Cardiac muscle cell (in vitro differentiated cells and primary cell): ENCODE measurements at regions not wholly inside any gene's neighbourhood (a gene's known extent, or its start where the extent isn't known, plus 50 kb on each side); places are given as distances from the start of the nearest gene placed in this dataset.

Experiments
- DNase-seq, 2 donors: peaks; one replicate each; pipeline versions ENCODE4 v3.0.0 to v3.0.0-alpha.2; 2010 to 2017; ENCODE audit warnings: low read depth in 1 of 2, low spot score in 1 of 2
- H3K27ac ChIP-seq: fragments of 200-600 bp; sonication (generic); 2 replicates; pipeline ENCODE4 v1.5.1; 2016
- H3K27me3 ChIP-seq: fragments of 200-600 bp; sonication (generic); 2 replicates; pipeline ENCODE4 v1.6.0; 2016; ENCODE audit warnings: control low read depth
- H3K36me3 ChIP-seq: fragments of 200-600 bp; sonication (generic); 2 replicates; pipeline ENCODE4 v1.5.1; 2016; ENCODE audit warnings: control low read depth
- H3K4me1 ChIP-seq: fragments of 200-600 bp; sonication (generic); 2 replicates; pipeline ENCODE4 v1.8.1; 2017; ENCODE audit warnings: low read depth, mild to moderate bottlenecking, mixed run types
- H3K4me3 ChIP-seq: fragments of 200-600 bp; sonication (generic); 2 replicates; pipeline ENCODE4 v1.5.1; 2016; ENCODE audit warnings: mild to moderate bottlenecking
- H3K9me3 ChIP-seq: fragments of 200-600 bp; sonication (generic); 2 replicates; pipeline ENCODE4 v1.5.1; 2017; ENCODE audit warnings: low read depth, mild to moderate bottlenecking, control low read depth
- TF ChIP-seq, protein P1 (sequence below): IDR thresholded peaks from 2 replicates; pipeline ENCODE4 v1.5.1; 2012; ENCODE audit warnings: low read depth, mild to moderate bottlenecking, low read length

DNA sequence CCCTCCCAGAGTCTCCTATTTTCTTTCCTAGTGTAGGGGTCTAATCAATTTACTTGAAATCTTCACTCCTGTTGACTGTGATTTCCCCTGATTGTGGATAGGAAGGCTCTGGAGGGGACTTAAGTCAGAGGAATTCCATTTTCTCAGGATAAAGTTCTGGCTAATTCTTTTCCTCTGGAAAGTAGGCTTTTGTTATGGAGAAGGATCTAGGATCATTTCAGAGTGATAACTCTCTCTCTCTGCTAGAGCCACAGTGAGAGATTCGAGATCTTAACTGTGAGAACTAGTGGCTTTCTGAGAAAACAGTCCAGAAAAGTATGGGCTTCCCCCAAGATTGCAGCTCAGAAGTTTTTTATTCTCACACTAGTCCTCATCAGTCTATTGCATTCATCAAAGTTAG, 163.9 kb upstream of the TFPI start:
- DNase-seq, result no peak
- no peak overlapping the region for H3K27ac ChIP-seq
- no peak overlapping the region for H3K4me3 ChIP-seq
- no peaks in the 10 kb centered on the region for H3K9me3 ChIP-seq
- no peaks in the 10 kb centered on the region for H3K4me1 ChIP-seq
- H3K27me3 ChIP-seq, result peaks cover 76% of the 10 kb centered on the region
- TF ChIP-seq, protein P1, sequence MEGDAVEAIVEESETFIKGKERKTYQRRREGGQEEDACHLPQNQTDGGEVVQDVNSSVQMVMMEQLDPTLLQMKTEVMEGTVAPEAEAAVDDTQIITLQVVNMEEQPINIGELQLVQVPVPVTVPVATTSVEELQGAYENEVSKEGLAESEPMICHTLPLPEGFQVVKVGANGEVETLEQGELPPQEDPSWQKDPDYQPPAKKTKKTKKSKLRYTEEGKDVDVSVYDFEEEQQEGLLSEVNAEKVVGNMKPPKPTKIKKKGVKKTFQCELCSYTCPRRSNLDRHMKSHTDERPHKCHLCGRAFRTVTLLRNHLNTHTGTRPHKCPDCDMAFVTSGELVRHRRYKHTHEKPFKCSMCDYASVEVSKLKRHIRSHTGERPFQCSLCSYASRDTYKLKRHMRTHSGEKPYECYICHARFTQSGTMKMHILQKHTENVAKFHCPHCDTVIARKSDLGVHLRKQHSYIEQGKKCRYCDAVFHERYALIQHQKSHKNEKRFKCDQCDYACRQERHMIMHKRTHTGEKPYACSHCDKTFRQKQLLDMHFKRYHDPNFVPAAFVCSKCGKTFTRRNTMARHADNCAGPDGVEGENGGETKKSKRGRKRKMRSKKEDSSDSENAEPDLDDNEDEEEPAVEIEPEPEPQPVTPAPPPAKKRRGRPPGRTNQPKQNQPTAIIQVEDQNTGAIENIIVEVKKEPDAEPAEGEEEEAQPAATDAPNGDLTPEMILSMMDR, result no peak
- H3K36me3 ChIP-seq, result no peaks in the 10 kb centered on the region

DNA sequence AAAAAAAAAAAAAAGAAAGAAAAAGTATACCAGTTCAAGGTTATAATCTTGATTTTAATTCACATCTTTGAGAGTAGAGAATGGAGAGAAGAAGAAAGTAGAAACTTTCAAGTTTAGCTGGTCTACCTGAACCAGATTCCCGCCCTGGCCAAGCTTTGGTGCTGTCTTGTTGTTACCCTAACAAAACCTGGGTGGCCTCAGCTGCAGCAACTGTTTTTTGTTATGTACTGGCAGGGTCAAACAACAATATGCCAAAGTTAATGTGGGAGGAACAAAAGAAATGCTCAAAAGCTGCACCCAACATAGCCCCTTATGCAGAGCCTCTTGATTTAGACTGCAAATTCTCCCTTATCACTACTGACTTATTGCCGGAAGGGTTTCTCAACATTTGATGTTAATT, 165.3 kb upstream of the TFPI start:
- Histone ChIP-seq H3K27me3 (peaks cover 72% of the 10 kb centered on the region), H3K36me3 (no peaks in the 10 kb centered on the region), H3K27ac (no peak overlapping the region), H3K4me1 (no peaks in the 10 kb centered on the region), H3K9me3 (no peaks in the 10 kb centered on the region), H3K4me3 (no peak overlapping the region)
- TF ChIP-seq, protein P1, result no peak
- no peak for DNase-seq

DNA sequence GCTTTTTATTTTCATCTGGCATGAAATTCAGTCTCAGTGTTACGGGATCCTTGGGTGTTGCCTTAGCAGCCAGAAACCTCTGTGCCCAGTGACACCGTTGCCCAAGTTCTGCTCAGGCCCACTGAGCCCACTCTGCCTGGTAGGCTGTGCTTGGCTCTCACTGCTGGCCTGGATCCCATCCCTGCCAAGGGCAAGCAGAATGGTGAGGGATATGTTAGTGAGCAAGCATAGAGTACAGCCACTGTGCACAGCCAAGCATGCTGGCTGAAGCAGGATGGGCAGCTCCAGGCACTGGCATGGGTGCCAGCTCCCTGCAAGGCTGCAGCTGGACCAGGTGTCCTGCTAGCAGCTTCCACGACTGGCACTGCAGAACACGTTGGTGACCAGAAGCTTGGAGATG, 194.7 kb upstream of the TFPI start:
- H3K4me3 ChIP-seq, result no peak overlapping the region
- no peaks in the 10 kb centered on the region for H3K36me3 ChIP-seq
- DNase-seq, result peak in 1 of 2 donors; percentile 2

DNA sequence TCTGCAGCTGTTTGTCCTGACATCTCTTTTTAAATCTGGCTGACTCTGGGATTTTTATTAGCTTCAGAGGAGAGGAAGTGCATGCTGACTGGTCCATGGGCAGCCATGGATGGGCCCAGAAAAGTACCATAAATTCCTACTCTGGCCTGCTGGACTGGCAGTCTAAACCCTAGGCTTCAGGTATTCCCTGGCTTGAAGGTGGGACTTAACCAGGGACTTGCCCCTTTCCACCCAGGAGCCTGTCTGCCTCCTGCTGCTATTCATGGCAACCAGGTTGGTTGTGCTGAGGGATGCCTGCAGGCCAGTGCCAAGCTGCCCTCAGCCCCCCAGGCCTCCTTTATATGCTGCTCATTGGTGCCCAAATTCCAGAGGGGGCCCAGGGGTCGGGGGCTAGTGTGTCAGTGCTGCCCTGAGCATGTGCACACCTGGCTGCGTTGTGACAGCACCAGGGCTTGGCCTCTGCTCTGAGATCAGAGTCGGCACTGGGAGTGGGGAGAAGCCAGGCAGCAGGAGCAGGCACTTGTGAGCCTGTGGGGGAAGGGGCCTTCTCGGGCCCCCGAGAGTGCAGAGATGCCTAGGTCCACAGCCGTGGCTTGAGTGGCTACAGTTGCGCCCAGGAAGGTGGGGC, 195.7 kb upstream of the TFPI start:
- Histone ChIP-seq H3K27ac (no peak overlapping the region), H3K9me3 (no peaks in the 10 kb centered on the region), H3K36me3 (no peaks in the 10 kb centered on the region), H3K4me3 (no peak overlapping the region), H3K27me3 (no peaks in the 10 kb centered on the region), H3K4me1 (no peaks in the 10 kb centered on the region)
- DNase-seq, result no peak
- TF ChIP-seq, protein P1, result no peak

More for the DNA sequence above, 194.7 kb upstream of the TFPI start:
- TF ChIP-seq, protein P1, result no peak
- H3K27me3 ChIP-seq, result no peaks in the 10 kb centered on the region
- H3K4me1 ChIP-seq, result no peaks in the 10 kb centered on the region
- H3K27ac ChIP-seq, result no peak overlapping the region
- H3K9me3 ChIP-seq, result no peaks in the 10 kb centered on the region

DNA sequence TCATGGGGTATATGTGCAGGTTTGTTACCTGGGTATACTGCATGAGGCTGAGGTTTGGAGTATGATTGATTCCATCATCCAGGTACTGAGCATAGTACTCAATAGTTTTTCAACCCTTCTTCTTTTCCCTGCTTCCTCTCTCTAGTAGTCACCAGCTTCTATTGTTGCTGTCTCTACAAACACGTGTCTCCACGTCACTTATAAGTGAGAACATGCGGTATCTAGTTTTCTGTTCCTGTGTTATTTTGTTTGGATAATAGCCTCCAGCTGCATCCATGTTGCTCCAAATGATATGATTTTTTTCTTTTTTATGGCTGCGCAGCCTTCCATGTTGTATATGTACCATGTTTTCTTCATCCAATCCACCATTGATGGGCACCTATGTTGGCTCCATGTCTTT, 214.8 kb upstream of the TFPI start:
- no peaks in the 10 kb centered on the region for H3K27me3 ChIP-seq
- H3K36me3 ChIP-seq, result no peaks in the 10 kb centered on the region
- H3K4me1 ChIP-seq, result no peaks in the 10 kb centered on the region
- TF ChIP-seq, protein P1, result no peak
- H3K4me3 ChIP-seq, result no peak overlapping the region
- no peaks in the 10 kb centered on the region for H3K9me3 ChIP-seq
- no peak for DNase-seq
- H3K27ac ChIP-seq, result no peak overlapping the region

DNA sequence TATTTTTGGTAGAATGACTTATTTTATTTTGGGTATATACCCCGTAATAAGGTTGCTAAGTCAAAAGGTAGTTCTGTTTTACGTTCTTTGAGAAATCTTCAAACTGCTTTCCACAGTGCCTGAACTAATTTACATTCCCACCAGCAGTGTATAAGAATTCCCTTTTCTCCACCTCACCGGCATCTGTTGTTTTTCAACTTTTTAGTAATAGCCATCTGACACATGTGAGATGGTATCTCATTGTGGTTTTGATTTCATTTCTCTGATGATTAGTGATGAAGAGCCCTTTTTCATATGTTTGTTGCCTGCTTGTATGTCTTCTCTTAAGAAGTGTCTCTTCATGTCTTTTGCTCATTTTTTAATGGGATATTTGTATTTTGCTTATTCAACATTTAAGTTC, 215.2 kb upstream of the TFPI start:
- H3K4me3 ChIP-seq, result no peak overlapping the region
- H3K27me3 ChIP-seq, result no peaks in the 10 kb centered on the region
- H3K36me3 ChIP-seq, result no peaks in the 10 kb centered on the region
- no peaks in the 10 kb centered on the region for H3K4me1 ChIP-seq
- no peak for DNase-seq
- no peaks in the 10 kb centered on the region for H3K9me3 ChIP-seq
- H3K27ac ChIP-seq, result no peak overlapping the region
- TF ChIP-seq, protein P1, result no peak
